Endothelial cell (in vitro differentiated cells): ENCODE measurements at regions not wholly inside any gene's neighbourhood (a gene's known extent, or its start where the extent isn't known, plus 50 kb on each side); places are given as distances from the start of the nearest gene placed in this dataset.

Experiments used
- DNase-seq: peaks from one replicate; pipeline ENCODE4 v3.0.0; 2021; ENCODE audit warnings: low spot score
- H3K27ac Mint-ChIP-seq: one replicate; pipeline ENCODE4 v1.8.0; 2021; ENCODE audit warnings: mixed read lengths, inconsistent platforms; ENCODE audit not compliant: unreplicated experiment
- H3K27me3 Mint-ChIP-seq: one replicate; pipeline ENCODE4 v1.8.0; 2021; ENCODE audit warnings: mild to moderate bottlenecking, moderate library complexity, mixed read lengths, inconsistent platforms; ENCODE audit not compliant: unreplicated experiment
- H3K36me3 Mint-ChIP-seq: one replicate; pipeline ENCODE4 v1.8.0; 2021; ENCODE audit warnings: mild to moderate bottlenecking, low read depth, mixed read lengths, inconsistent platforms; ENCODE audit not compliant: unreplicated experiment
- H3K4me1 Mint-ChIP-seq: one replicate; pipeline ENCODE4 v1.8.0; 2021; ENCODE audit warnings: mild to moderate bottlenecking, mixed read lengths, inconsistent platforms; ENCODE audit not compliant: unreplicated experiment
- H3K4me3 Mint-ChIP-seq: one replicate; pipeline ENCODE4 v1.8.0; 2021; ENCODE audit warnings: mild to moderate bottlenecking, mixed read lengths, inconsistent platforms; ENCODE audit not compliant: unreplicated experiment
- H3K9me3 Mint-ChIP-seq: one replicate; pipeline ENCODE4 v1.8.0; 2021; ENCODE audit warnings: mixed read lengths, inconsistent platforms; ENCODE audit not compliant: unreplicated experiment
- CTCF ChIP-seq: fragments of 200-600 bp; sonication (generic); IDR thresholded peaks from one replicate; pipeline ENCODE4 v1.5.0; 2021; ENCODE audit warnings: antibody characterized with exemption; ENCODE audit not compliant: unreplicated experiment

GRCh38 chr12:30399859-30400258 lies 295.8 kb downstream of the IPO8 start:
- peaks cover 5% of the 10 kb centered on the region for H3K27me3 Mint-ChIP-seq
- peaks cover 22% of the 10 kb centered on the region for H3K9me3 Mint-ChIP-seq
- peaks cover 13% of the 10 kb centered on the region for H3K36me3 Mint-ChIP-seq
- H3K27ac Mint-ChIP-seq, result no peak overlapping the region
- H3K4me3 Mint-ChIP-seq, result peak overlapping the region; percentile 56
- TF ChIP-seq CTCF, result no peak
- no peak for DNase-seq
- no peaks in the 10 kb centered on the region for H3K4me1 Mint-ChIP-seq

GRCh38 chr12:30396576-30396975 lies 299.1 kb downstream of the IPO8 start:
- Mint-ChIP-seq H3K4me1 (no peaks in the 10 kb centered on the region), H3K4me3 (no peak overlapping the region), H3K27me3 (peaks cover 5% of the 10 kb centered on the region), H3K36me3 (peaks cover 18% of the 10 kb centered on the region), H3K9me3 (peaks cover 25% of the 10 kb centered on the region), H3K27ac (no peak overlapping the region)
- DNase-seq, result no peak
- TF ChIP-seq CTCF, result no peak

GRCh38 chr12:30395190-30395589 lies 300.5 kb downstream of the IPO8 start:
- no peak for DNase-seq
- Mint-ChIP-seq H3K4me1 (no peaks in the 10 kb centered on the region), H3K27me3 (peaks cover 5% of the 10 kb centered on the region), H3K36me3 (peaks cover 18% of the 10 kb centered on the region), H3K9me3 (peaks cover 27% of the 10 kb centered on the region), H3K27ac (no peak overlapping the region), H3K4me3 (no peak overlapping the region)
- TF ChIP-seq CTCF, result no peak

GRCh38 chr12:30391766-30392366 lies 303.8 kb downstream of the IPO8 start:
- Mint-ChIP-seq H3K27me3 (peaks cover 10% of the 10 kb centered on the region), H3K9me3 (peaks cover 19% of the 10 kb centered on the region), H3K4me3 (no peak overlapping the region), H3K4me1 (no peaks in the 10 kb centered on the region), H3K36me3 (peaks cover 11% of the 10 kb centered on the region), H3K27ac (no peak overlapping the region)
- DNase-seq, result no peak
- no peak for TF ChIP-seq CTCF

- H3K27ac Mint-ChIP-seq, result no peak overlapping the region
- no peaks in the 10 kb centered on the region for H3K4me1 Mint-ChIP-seq
- H3K4me3 Mint-ChIP-seq, result no peak overlapping the region
- no peak for DNase-seq
- H3K9me3 Mint-ChIP-seq, result peaks cover 8% of the 10 kb centered on the region
- TF ChIP-seq CTCF, result no peak
- no peaks in the 10 kb centered on the region for H3K36me3 Mint-ChIP-seq
- H3K27me3 Mint-ChIP-seq, result peaks cover 5% of the 10 kb centered on the region
Observed at GRCh38 chr12:30385706-30386105, 310.0 kb downstream of the IPO8 start.
